CD14-positive monocyte (primary cell): ENCODE measurements at regions not wholly inside any gene's neighbourhood (a gene's known extent, or its start where the extent isn't known, plus 50 kb on each side); places are given as distances from the start of the nearest gene placed in this dataset.

ENCODE experiments used
- DNase-seq, 3 donors: peaks; one replicate each; pipeline ENCODE4 v3.0.0-alpha.2; 2011 to 2022
- H2AFZ ChIP-seq: 2 replicates; pipeline ENCODE4 v1.6.0; 2012; ENCODE audit warnings: mild to moderate bottlenecking, low read depth, low read length, inconsistent platforms; ENCODE audit not compliant: insufficient read depth, poor library complexity, severe bottlenecking
- H3K27ac ChIP-seq, 2 donors: 1 replicate in 1 of 2; 2 replicates in 1 of 2; pipeline ENCODE4 v1.5.1; 2012 to 2013; ENCODE audit warnings: low read length in 2 of 2, control low read depth in 1 of 2, inconsistent platforms in 1 of 2, low read depth in 1 of 2, mild to moderate bottlenecking in 1 of 2
- H3K27me3 ChIP-seq, 2 donors: one replicate each; pipeline versions ENCODE4 v1.6.0 to v1.6.1; 2011 to 2013; ENCODE audit warnings: low read length in 2 of 2; ENCODE audit not compliant: control insufficient read depth in 2 of 2, insufficient read depth in 2 of 2
- H3K36me3 ChIP-seq, 2 donors: replicated peaks in 1 of 2; 1 replicate in 1 of 2; 2 replicates in 1 of 2; pipeline versions ENCODE4 v1.5.1 to v1.6.1; 2012 to 2013; ENCODE audit warnings: low read length in 2 of 2, control low read depth in 1 of 2, inconsistent platforms in 1 of 2, mild to moderate bottlenecking in 1 of 2; ENCODE audit not compliant: insufficient read depth in 2 of 2, control insufficient read depth in 1 of 2
- H3K4me1 ChIP-seq, 2 donors: 1 replicate in 1 of 2; 2 replicates in 1 of 2; pipeline versions ENCODE4 v1.5.1 to v1.6.1; 2012 to 2013; ENCODE audit warnings: low read length in 2 of 2, control low read depth in 1 of 2, inconsistent platforms in 1 of 2, mild to moderate bottlenecking in 1 of 2, moderate library complexity in 1 of 2; ENCODE audit not compliant: insufficient read depth in 2 of 2, control insufficient read depth in 1 of 2
- H3K4me2 ChIP-seq: replicated peaks from 2 replicates; pipeline ENCODE3; 2012; ENCODE audit warnings: low read length, moderate library complexity, mild to moderate bottlenecking; ENCODE audit not compliant: poor library complexity, severe bottlenecking; ENCODE audit errors: extremely low read depth
- H3K4me3 ChIP-seq, 3 experiments: fragments of 200-600 bp in 1 of 3; sonication (generic) in 1 of 3; replicated peaks in 1 of 3; 1 replicate in 2 of 3; 2 replicates in 1 of 3; pipeline ENCODE4 v1.5.1; 2011 to 2013; ENCODE audit warnings: low read length in 3 of 3, mild to moderate bottlenecking in 3 of 3, control low read depth in 2 of 3, low read depth in 2 of 3, inconsistent platforms in 1 of 3, moderate library complexity in 1 of 3
- H3K79me2 ChIP-seq: 2 replicates; pipeline ENCODE4 v1.6.0; 2012; ENCODE audit warnings: mild to moderate bottlenecking, control low read depth, inconsistent platforms, low read length, moderate library complexity; ENCODE audit not compliant: insufficient read depth
- H3K9ac ChIP-seq: 2 replicates; pipeline ENCODE4 v1.6.0; 2017; ENCODE audit warnings: low read length, mild to moderate bottlenecking; ENCODE audit not compliant: insufficient read depth, poor library complexity, severe bottlenecking
- H3K9me3 ChIP-seq, 2 donors: replicated peaks in 1 of 2; 1 replicate in 1 of 2; 2 replicates in 1 of 2; pipeline versions ENCODE4 v1.5.1 to v1.6.1; 2012 to 2013; ENCODE audit warnings: low read length in 2 of 2, control low read depth in 1 of 2; ENCODE audit not compliant: control insufficient read depth in 1 of 2, insufficient read depth in 1 of 2
- H4K20me1 ChIP-seq: 2 replicates; pipeline ENCODE4 v1.6.0; 2012; ENCODE audit warnings: mild to moderate bottlenecking, low read length, control low read depth, moderate library complexity; ENCODE audit not compliant: insufficient read depth
- H3K27ac Mint-ChIP-seq, 7 donors: one replicate each; pipeline ENCODE4 v1.8.0; 2020; ENCODE audit warnings: mild to moderate bottlenecking in 7 of 7, mixed read lengths in 7 of 7, moderate library complexity in 6 of 7, inconsistent platforms in 2 of 7
- H3K27me3 Mint-ChIP-seq, 3 donors: one replicate each; pipeline ENCODE4 v1.8.0; 2021 to 2022; ENCODE audit warnings: low read depth in 3 of 3, mild to moderate bottlenecking in 3 of 3, mixed read lengths in 3 of 3, moderate library complexity in 3 of 3, inconsistent platforms in 1 of 3
- H3K36me3 Mint-ChIP-seq, 2 donors: one replicate each; pipeline ENCODE4 v1.8.0; 2020; ENCODE audit warnings: mixed read lengths in 2 of 2, inconsistent platforms in 1 of 2, mild to moderate bottlenecking in 1 of 2
- H3K4me1 Mint-ChIP-seq: one replicate; pipeline ENCODE4 v1.8.0; 2020; ENCODE audit warnings: mild to moderate bottlenecking, mixed read lengths
- H3K4me3 Mint-ChIP-seq, 2 donors: one replicate each; pipeline ENCODE4 v1.8.0; 2020; ENCODE audit warnings: mild to moderate bottlenecking in 2 of 2, mixed read lengths in 2 of 2, moderate library complexity in 1 of 2
- H3K9me3 Mint-ChIP-seq, 7 donors: one replicate each; pipeline ENCODE4 v1.8.0; 2020 to 2022; ENCODE audit warnings: mixed read lengths in 7 of 7, mild to moderate bottlenecking in 6 of 7, moderate library complexity in 6 of 7, inconsistent platforms in 2 of 7
- WGBS: methylation state at CpG from one replicate; pipeline ENCODE4 v1.1.5; 2013; ENCODE audit warnings: missing lambda C conversion rate; ENCODE audit not compliant: insufficient coverage; 5-methylcytosine and 5-hydroxymethylcytosine counted together
- intact Hi-C, 2 donors: fragments of 100-400 bp; cut with micrococcal nuclease; formaldehyde crosslinking; loops; one replicate each; pipeline versions ENCODE4 v1.15.0 to v1.15.1; 2023
- TF ChIP-seq, protein P1 (sequence below): fragments of 200-600 bp; IDR thresholded peaks from one replicate; pipeline ENCODE4 v1.8.0; 2022; ENCODE audit warnings: antibody characterized with exemption, mild to moderate bottlenecking

GRCh38 chr17:71068408-71068750 lies 899.0 kb downstream of the KCNJ2 start:
- TF ChIP-seq, protein P1, sequence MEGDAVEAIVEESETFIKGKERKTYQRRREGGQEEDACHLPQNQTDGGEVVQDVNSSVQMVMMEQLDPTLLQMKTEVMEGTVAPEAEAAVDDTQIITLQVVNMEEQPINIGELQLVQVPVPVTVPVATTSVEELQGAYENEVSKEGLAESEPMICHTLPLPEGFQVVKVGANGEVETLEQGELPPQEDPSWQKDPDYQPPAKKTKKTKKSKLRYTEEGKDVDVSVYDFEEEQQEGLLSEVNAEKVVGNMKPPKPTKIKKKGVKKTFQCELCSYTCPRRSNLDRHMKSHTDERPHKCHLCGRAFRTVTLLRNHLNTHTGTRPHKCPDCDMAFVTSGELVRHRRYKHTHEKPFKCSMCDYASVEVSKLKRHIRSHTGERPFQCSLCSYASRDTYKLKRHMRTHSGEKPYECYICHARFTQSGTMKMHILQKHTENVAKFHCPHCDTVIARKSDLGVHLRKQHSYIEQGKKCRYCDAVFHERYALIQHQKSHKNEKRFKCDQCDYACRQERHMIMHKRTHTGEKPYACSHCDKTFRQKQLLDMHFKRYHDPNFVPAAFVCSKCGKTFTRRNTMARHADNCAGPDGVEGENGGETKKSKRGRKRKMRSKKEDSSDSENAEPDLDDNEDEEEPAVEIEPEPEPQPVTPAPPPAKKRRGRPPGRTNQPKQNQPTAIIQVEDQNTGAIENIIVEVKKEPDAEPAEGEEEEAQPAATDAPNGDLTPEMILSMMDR, result no peak
- DNase-seq, result no peak

GRCh38 chr17:71071041-71071440 lies 901.7 kb downstream of the KCNJ2 start:
- Histone ChIP-seq H3K9ac (no peak overlapping the region), H3K27me3 (no peaks in the 10 kb centered on the region), H3K36me3 (no peaks in the 10 kb centered on the region), H4K20me1 (no peaks in the 10 kb centered on the region), H3K79me2 (no peaks in the 10 kb centered on the region), H3K4me1 (no peaks in the 10 kb centered on the region), H3K9me3 (no peaks in the 10 kb centered on the region), H3K27ac (no peak overlapping the region), H3K4me3 (no peak overlapping the region), H2AFZ (no peak overlapping the region), H3K4me2 (no peak overlapping the region)
- DNase-seq, result no peak
- Mint-ChIP-seq H3K9me3 (peaks cover 0 to 5% (median 4%) of the 10 kb centered on the region in 7 donors), H3K4me3 (no peak overlapping the region), H3K36me3 (no peaks in the 10 kb centered on the region), H3K27ac (no peak overlapping the region), H3K27me3 (no peaks in the 10 kb centered on the region), H3K4me1 (no peaks in the 10 kb centered on the region)
- whole genome bisulfite sequencing, result 86% methylated on average over 2 of the region's 4 CpGs
- TF ChIP-seq, protein P1, result no peak
- intact Hi-C loops, result no loop called here

More at GRCh38 chr17:71068408-71068750, 899.0 kb downstream of the KCNJ2 start:
- no peaks in the 10 kb centered on the region for H3K36me3 Mint-ChIP-seq
- no peak overlapping the region for H2AFZ ChIP-seq
- H3K9me3 Mint-ChIP-seq, result peaks cover 0 to 8% (median 3%) of the 10 kb centered on the region in 7 donors
- no peak overlapping the region for H3K27ac Mint-ChIP-seq
- no peaks in the 10 kb centered on the region for H3K27me3 Mint-ChIP-seq
- no peak overlapping the region for H3K4me2 ChIP-seq
- H3K4me1 ChIP-seq, result no peaks in the 10 kb centered on the region
- H3K27me3 ChIP-seq, result no peaks in the 10 kb centered on the region
- no peaks in the 10 kb centered on the region for H3K9me3 ChIP-seq
- no peak overlapping the region for H3K9ac ChIP-seq
- H3K36me3 ChIP-seq, result no peaks in the 10 kb centered on the region
- H3K4me3 ChIP-seq, result no peak overlapping the region
- no peaks in the 10 kb centered on the region for H4K20me1 ChIP-seq
- no peaks in the 10 kb centered on the region for H3K79me2 ChIP-seq
- no peaks in the 10 kb centered on the region for H3K4me1 Mint-ChIP-seq
- H3K27ac ChIP-seq, result no peak overlapping the region
- H3K4me3 Mint-ChIP-seq, result no peak overlapping the region
- intact Hi-C loops, result no loop called here
